ENCODE measurements at regions not wholly inside any gene's neighbourhood (a gene's known extent, or its start where the extent isn't known, plus 50 kb on each side); places are given as distances from the start of the nearest gene placed in this dataset.
"Not testable (repeated sequence)": the region's sequence is repeated elsewhere in the genome, so short reads cannot be mapped to it uniquely, and the experiment has no call there.

DNA sequence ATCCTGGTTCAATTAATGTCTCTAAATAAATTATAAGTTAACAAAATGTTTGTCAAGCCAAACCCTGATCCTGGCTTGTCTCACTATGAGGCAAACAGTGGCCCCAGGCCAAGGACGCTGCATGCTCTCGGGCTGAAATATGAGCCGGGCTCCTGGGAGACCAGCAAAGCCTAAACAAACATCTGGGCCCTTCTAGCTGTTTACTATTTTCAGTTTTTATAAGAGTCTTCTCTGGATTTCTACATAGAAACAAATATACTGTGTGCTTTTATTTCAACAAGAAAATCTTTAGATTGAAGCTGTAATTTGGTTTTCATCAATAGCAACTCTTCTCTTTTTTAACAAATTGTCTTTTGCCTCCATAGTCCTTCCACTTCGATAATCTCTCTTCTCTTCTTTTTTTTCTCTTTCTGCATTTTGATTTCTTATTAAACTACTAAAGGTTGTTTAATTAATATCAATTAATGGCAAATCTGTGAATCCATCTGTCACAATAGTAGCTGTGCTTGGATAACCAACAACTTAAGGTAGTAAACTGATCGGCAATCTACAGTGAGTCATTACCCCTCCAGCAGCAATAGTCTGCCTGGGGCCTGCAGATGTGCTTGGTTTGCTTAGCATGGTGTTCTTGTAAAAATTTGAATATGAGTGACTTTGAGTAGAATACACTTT, 83.3 kb upstream of the DNAJC1 start:
- DNase-seq: peak in 32 of 56 donors; percentile 1 to 70 (median 20)

- DNase-seq: peak in 1 of 56 donors; percentile 3
Observed at GRCh38 chr10:22079921-22080320, 76.4 kb upstream of the DNAJC1 start.

DNA sequence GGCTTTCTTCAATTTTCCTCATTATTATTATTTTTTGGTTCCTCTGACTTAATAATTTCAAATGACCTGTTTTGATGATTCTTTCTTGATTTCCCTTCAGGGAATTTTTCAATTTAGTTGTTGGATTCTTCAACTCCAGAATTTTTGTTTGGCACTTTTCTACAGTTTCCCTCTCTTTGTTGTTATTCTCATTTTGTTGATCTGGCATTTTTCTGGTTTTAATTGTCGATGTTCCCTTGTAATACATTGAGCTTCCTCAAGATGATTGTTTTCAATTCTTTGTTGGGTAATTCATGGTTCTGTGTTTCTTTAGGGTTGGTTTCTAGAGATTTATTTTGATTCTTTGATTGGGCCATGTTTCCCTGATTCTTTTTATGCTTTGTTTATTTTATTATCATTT, 67.8 kb upstream of the DNAJC1 start:
- no peak for DNase-seq

DNA sequence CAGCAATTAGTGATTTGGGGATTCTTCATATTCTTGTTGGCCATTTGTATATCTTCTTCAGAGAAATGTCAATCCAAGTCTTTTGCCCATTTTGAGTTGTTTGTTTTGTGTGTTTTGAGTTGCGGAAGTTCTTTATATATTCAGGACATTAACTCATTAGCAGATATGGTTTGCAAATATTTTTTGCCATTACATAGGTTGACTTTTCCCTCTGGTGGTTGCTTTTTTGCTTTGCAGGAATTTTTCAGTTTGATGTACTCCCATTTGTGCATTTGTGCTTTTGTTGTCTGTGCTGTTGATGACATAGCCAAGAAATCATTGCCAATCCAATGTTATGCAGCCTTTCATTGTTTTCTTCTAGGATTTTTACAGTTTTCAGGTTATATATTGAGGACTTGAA, 63.6 kb upstream of the DNAJC1 start:
- no peak for DNase-seq

GRCh38 chr10:22060984-22061383, 57.5 kb upstream of the DNAJC1 start:
- DNase-seq: not testable (repeated sequence)

- no peak for DNase-seq
Observed at GRCh38 chr10:22058201-22058600, 54.7 kb upstream of the DNAJC1 start.

DNA sequence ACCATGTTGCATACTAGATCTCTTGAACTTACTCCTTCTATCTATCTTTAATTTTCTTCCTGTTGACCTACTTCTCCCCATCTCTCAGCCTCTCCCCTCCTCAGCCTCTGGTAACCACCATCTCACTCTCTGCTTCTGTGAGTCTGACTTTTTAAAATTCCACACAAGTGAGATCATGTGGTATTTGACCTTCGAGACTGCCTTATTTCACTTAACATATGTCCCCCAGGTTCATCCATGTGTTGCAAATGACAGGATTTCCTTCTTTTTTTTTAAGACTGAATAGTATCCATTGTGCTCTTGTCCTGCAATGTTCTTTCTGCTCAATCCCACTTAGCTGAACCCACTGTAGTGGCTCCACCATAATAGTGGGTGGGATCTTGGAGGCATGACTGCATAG, 51.4 kb upstream of the DNAJC1 start:
- DNase-seq: no peak
